ENCODE measurements at regions not wholly inside any gene's neighbourhood (a gene's known extent, or its start where the extent isn't known, plus 50 kb on each side); places are given as distances from the start of the nearest gene placed in this dataset.

GRCh38 chr11:129738242-129738641 lies 77.4 kb upstream of the TMEM45B start:
- no peaks in the 10 kb centered on the region for H3K27me3 ChIP-seq (ENCODE audit: low read length)

GRCh38 chr11:129739339-129739738 lies 76.3 kb upstream of the TMEM45B start:
- Histone ChIP-seq H3K79me2 (ENCODE audit: insufficient read depth, low read length) (no peaks in the 10 kb centered on the region), H3K4me2 (ENCODE audit: low read depth, low read length, poor library complexity, severe bottlenecking) (no peak overlapping the region), H3F3A (ENCODE audit: insufficient read depth) (no peaks in the 10 kb centered on the region), H2AFZ (ENCODE audit: low read depth, low read length, severe bottlenecking) (no peak overlapping the region), H3K9me3 (ENCODE audit: insufficient read depth, low read length) (no peaks in the 10 kb centered on the region), H3K9me2 (replicated peaks; ENCODE audit: insufficient read depth, low read length) (no peaks in the 10 kb centered on the region), H3K4me3 (ENCODE audit: insufficient read depth, low read length, poor library complexity, severe bottlenecking) (no peak overlapping the region), H3K9ac (ENCODE audit: low read length) (no peak overlapping the region), H3K36me3 (ENCODE audit: low read length) (no peaks in the 10 kb centered on the region), H3K27ac (ENCODE audit: low read depth, low read length) (no peak overlapping the region), H4K20me1 (ENCODE audit: low read depth, low read length) (no peaks in the 10 kb centered on the region), H3K27me3 (ENCODE audit: low read length) (no peaks in the 10 kb centered on the region)
- TF ChIP-seq CTCF (IDR thresholded peaks at IDR 0.05; ENCODE audit: insufficient read depth, low read length, poor library complexity, severe bottlenecking) (no peak), EZH2phosphoT487 (conservative IDR thresholded peaks at IDR 0.05; ENCODE audit: low read length) (no peak)

More at GRCh38 chr11:129738242-129738641, 77.4 kb upstream of the TMEM45B start:
- H3K36me3 ChIP-seq (ENCODE audit: low read length): no peaks in the 10 kb centered on the region
- no peak for TF ChIP-seq EZH2phosphoT487 (conservative IDR thresholded peaks at IDR 0.05; ENCODE audit: low read length)
- TF ChIP-seq CTCF (IDR thresholded peaks at IDR 0.05; ENCODE audit: insufficient read depth, low read length, poor library complexity, severe bottlenecking): no peak
- no peak overlapping the region for H3K4me3 ChIP-seq (ENCODE audit: insufficient read depth, low read length, poor library complexity, severe bottlenecking)
- no peak overlapping the region for H3K27ac ChIP-seq (ENCODE audit: low read depth, low read length)
- no peaks in the 10 kb centered on the region for H3K79me2 ChIP-seq (ENCODE audit: insufficient read depth, low read length)
- H4K20me1 ChIP-seq (ENCODE audit: low read depth, low read length): no peaks in the 10 kb centered on the region
- H2AFZ ChIP-seq (ENCODE audit: low read depth, low read length, severe bottlenecking): no peak overlapping the region
- H3K9me2 ChIP-seq (replicated peaks; ENCODE audit: insufficient read depth, low read length): no peaks in the 10 kb centered on the region
- no peak overlapping the region for H3K4me2 ChIP-seq (ENCODE audit: low read depth, low read length, poor library complexity, severe bottlenecking)
- H3K9me3 ChIP-seq (ENCODE audit: insufficient read depth, low read length): no peaks in the 10 kb centered on the region
- no peak overlapping the region for H3K9ac ChIP-seq (ENCODE audit: low read length)
- no peaks in the 10 kb centered on the region for H3F3A ChIP-seq (ENCODE audit: insufficient read depth)

GRCh38 chr11:129740125-129740719 lies 75.4 kb upstream of the TMEM45B start:
- no peak overlapping the region for H3K4me2 ChIP-seq (ENCODE audit: low read depth, low read length, poor library complexity, severe bottlenecking)
- TF ChIP-seq EZH2phosphoT487 (conservative IDR thresholded peaks at IDR 0.05; ENCODE audit: low read length) (no peak), CTCF (IDR thresholded peaks at IDR 0.05; ENCODE audit: insufficient read depth, low read length, poor library complexity, severe bottlenecking) (no peak)

More at GRCh38 chr11:129740125-129740719, 75.4 kb upstream of the TMEM45B start:
- Histone ChIP-seq H3K27ac (ENCODE audit: low read depth, low read length) (no peak overlapping the region), H3K27me3 (ENCODE audit: low read length) (no peaks in the 10 kb centered on the region), H4K20me1 (ENCODE audit: low read depth, low read length) (no peaks in the 10 kb centered on the region), H2AFZ (ENCODE audit: low read depth, low read length, severe bottlenecking) (no peak overlapping the region), H3K79me2 (ENCODE audit: insufficient read depth, low read length) (no peaks in the 10 kb centered on the region), H3K9me2 (replicated peaks; ENCODE audit: insufficient read depth, low read length) (no peaks in the 10 kb centered on the region), H3K9me3 (ENCODE audit: insufficient read depth, low read length) (no peaks in the 10 kb centered on the region), H3K36me3 (ENCODE audit: low read length) (no peaks in the 10 kb centered on the region), H3K9ac (ENCODE audit: low read length) (no peak overlapping the region), H3K4me3 (ENCODE audit: insufficient read depth, low read length, poor library complexity, severe bottlenecking) (no peak overlapping the region), H3F3A (ENCODE audit: insufficient read depth) (no peaks in the 10 kb centered on the region)

Measured in SU-DHL-6 (cell line).